K562 (cell line): ENCODE measurements at regions not wholly inside any gene's neighbourhood (a gene's known extent, or its start where the extent isn't known, plus 50 kb on each side); places are given as distances from the start of the nearest gene placed in this dataset.

ENCODE experiments used
- EHMT2 ChIP-seq: fragments of 450-650 bp; IDR thresholded peaks from 2 replicates; pipeline ENCODE4 v1.6.1; 2018; ENCODE audit warnings: antibody characterized with exemption
- ZNF224 ChIP-seq: sonication (generic); formaldehyde crosslinking; IDR thresholded peaks from 2 replicates; pipeline ENCODE4 v1.8.0; 2022; ENCODE audit warnings: mild to moderate bottlenecking, missing genetic modification reagents

DNA sequence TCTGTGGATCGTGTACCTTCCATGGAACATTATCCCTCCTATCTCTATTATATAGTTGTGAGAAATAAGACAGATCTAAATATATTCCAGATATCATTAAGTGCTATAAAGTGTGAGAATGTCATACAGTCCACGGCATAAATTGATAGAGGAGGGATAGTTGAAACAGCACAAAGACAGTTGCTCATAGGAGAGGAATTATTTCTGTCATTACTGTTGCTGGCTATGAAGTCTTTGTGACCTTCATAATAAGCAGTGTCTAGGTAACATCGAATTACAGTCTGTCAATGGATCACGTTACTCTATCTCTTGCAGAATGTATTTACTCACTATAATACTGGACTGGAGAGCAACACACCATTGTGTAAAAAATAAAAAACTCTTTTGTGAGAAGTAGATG is 671.5 kb upstream of the PCDH20 start:
- no peak for TF ChIP-seq ZNF224 (CRISPR knock-in tag)
- TF ChIP-seq EHMT2, result no peak
